Endothelial cell of umbilical vein (primary cell): ENCODE measurements at regions not wholly inside any gene's neighbourhood (a gene's known extent, or its start where the extent isn't known, plus 50 kb on each side); places are given as distances from the start of the nearest gene placed in this dataset.

ENCODE experiments used
- BruUV-seq: library from RNA; stranded (reverse); fragments of 400-500 nt; replicated peaks from 2 replicates; lab custom pipeline; 2021; lab: Mats Ljungman, UMichigan
- CTCF ChIA-PET: fragments of 300-600, 350-600 bp; sonication (Branson Sonifier 250); formaldehyde crosslinking; loops from one replicate; lab custom pipeline; 2021; ENCODE audit warnings: antibody characterized with exemption, inconsistent platforms; lab: Charles Lee
- POLR2A ChIA-PET: fragments of 300-600, 350-600 bp; sonication (Branson Sonifier 250); formaldehyde crosslinking; loops from one replicate; lab custom pipeline; 2021; ENCODE audit warnings: antibody characterized with exemption, inconsistent platforms; lab: Charles Lee
- DNase-seq: peaks from one replicate; pipeline ENCODE4 v3.0.0-alpha.2; 2011; ENCODE audit warnings: low read depth, low spot score
- FAIRE-seq: peaks from 2 replicates; lab custom pipeline; 2011; peaks lifted over from hg19 to GRCh38; lab: Jason Lieb, UNC
- H2AFZ ChIP-seq: 2 replicates; pipeline ENCODE4 v1.6.0; 2012; ENCODE audit warnings: low read depth, low read length, control low read depth, inconsistent platforms
- H3K27ac ChIP-seq: 2 replicates; pipeline ENCODE4 v1.5.1; 2011; ENCODE audit warnings: low read depth, mild to moderate bottlenecking, control low read depth, low read length, moderate library complexity; ENCODE audit not compliant: insufficient read depth
- H3K27me3 ChIP-seq, 2 experiments: 2 replicates each; pipeline versions ENCODE4 v1.6.0 to v1.6.1; 2011; ENCODE audit warnings: low read length in 2 of 2, mixed read lengths in 1 of 2; ENCODE audit not compliant: control insufficient read depth in 2 of 2, insufficient read depth in 2 of 2
- H3K36me3 ChIP-seq, 2 experiments: 2 replicates in 1 of 2; 3 replicates in 1 of 2; pipeline ENCODE4 v1.5.1; 2011; ENCODE audit warnings: low read length in 2 of 2, mild to moderate bottlenecking in 1 of 2, moderate library complexity in 1 of 2; ENCODE audit not compliant: control insufficient read depth in 2 of 2, insufficient read depth in 2 of 2; ENCODE audit errors: extremely low read depth in 1 of 2
- H3K4me1 ChIP-seq: 3 replicates; pipeline ENCODE4 v1.5.1; 2011; ENCODE audit warnings: mild to moderate bottlenecking, low read length; ENCODE audit not compliant: control insufficient read depth, insufficient read depth; ENCODE audit errors: extremely low read depth
- H3K4me2 ChIP-seq: 2 replicates; pipeline ENCODE4 v1.6.1; 2011; ENCODE audit warnings: low read length, control low read depth, mixed read lengths; ENCODE audit not compliant: insufficient read depth
- H3K4me3 ChIP-seq, 3 experiments: fragments of 200-600 bp in 1 of 3; sonication (generic), shearing (Covaris generic) in 1 of 3; replicated peaks in 1 of 3; 2 replicates each; pipeline ENCODE4 v1.5.1; 2011 to 2016; ENCODE audit warnings: control low read depth in 3 of 3, low read length in 3 of 3, mild to moderate bottlenecking in 2 of 3, inconsistent platforms in 1 of 3, low read depth in 1 of 3, moderate library complexity in 1 of 3; ENCODE audit not compliant: insufficient read depth in 1 of 3
- H3K79me2 ChIP-seq: 2 replicates; pipeline ENCODE4 v1.6.0; 2012; ENCODE audit warnings: low read length, inconsistent platforms; ENCODE audit not compliant: control insufficient read depth, insufficient read depth
- H3K9ac ChIP-seq: replicated peaks from 2 replicates; pipeline ENCODE3; 2011; ENCODE audit warnings: low read length, control low read depth; ENCODE audit not compliant: insufficient read depth; ENCODE audit errors: extremely low read depth
- H3K9me1 ChIP-seq: replicated peaks from 3 replicates; pipeline ENCODE4 v1.6.0; 2011; ENCODE audit warnings: mild to moderate bottlenecking, low read length; ENCODE audit not compliant: control insufficient read depth, insufficient read depth; ENCODE audit errors: extremely low read depth
- H3K9me3 ChIP-seq: replicated peaks from 2 replicates; pipeline ENCODE4 v1.5.1; 2012; ENCODE audit warnings: low read length, inconsistent platforms; ENCODE audit not compliant: control insufficient read depth, insufficient read depth
- H4K20me1 ChIP-seq: replicated peaks from 2 replicates; pipeline ENCODE3; 2011; ENCODE audit warnings: mild to moderate bottlenecking, low read length; ENCODE audit not compliant: control insufficient read depth, insufficient read depth; ENCODE audit errors: extremely low read depth
- CTCF ChIP-seq, 2 donors: IDR thresholded peaks; 1 replicate in 1 of 2; 2 replicates in 1 of 2; pipeline ENCODE4 v1.5.1; 2011; ENCODE audit warnings: low read length in 2 of 2, mild to moderate bottlenecking in 2 of 2, moderate library complexity in 2 of 2, control low read depth in 1 of 2, inconsistent platforms in 1 of 2, low read depth in 1 of 2; ENCODE audit not compliant: insufficient read depth in 1 of 2; ENCODE audit errors: extremely low read depth in 1 of 2
- EZH2 ChIP-seq: IDR thresholded peaks from 2 replicates; pipeline ENCODE4 v1.6.1; 2012; ENCODE audit warnings: borderline replicate concordance, low read depth, mild to moderate bottlenecking, moderate library complexity, low read length, inconsistent platforms; ENCODE audit not compliant: severe bottlenecking
- FOS ChIP-seq: IDR thresholded peaks from 2 replicates; pipeline ENCODE4 v1.6.1; 2011; ENCODE audit warnings: mild to moderate bottlenecking, low read length, moderate library complexity, borderline replicate concordance; ENCODE audit not compliant: insufficient read depth
- GATA2 ChIP-seq: IDR thresholded peaks from 2 replicates; pipeline ENCODE4 v1.7.0; 2011; ENCODE audit warnings: low read depth, mild to moderate bottlenecking, moderate library complexity, mixed read lengths, low read length; ENCODE audit not compliant: insufficient read length, insufficient read depth
- MAX ChIP-seq: IDR thresholded peaks from 2 replicates; pipeline ENCODE4 v1.6.1; 2011; ENCODE audit not compliant: insufficient read depth, insufficient read length
- MYC ChIP-seq: IDR thresholded peaks from one replicate; pipeline ENCODE4 v1.6.1; 2011; ENCODE audit warnings: mild to moderate bottlenecking, low read depth, low read length
- POLR2AphosphoS5 ChIP-seq: IDR thresholded peaks from 2 replicates; pipeline ENCODE4 v1.6.1; 2012; ENCODE audit warnings: low read depth, mild to moderate bottlenecking, control low read depth, low read length, moderate library complexity; ENCODE audit not compliant: insufficient read depth
- dilution Hi-C: fragments of 300-500 bp; cut with MboI; formaldehyde crosslinking; loops from one replicate; pipeline ENCODE4 v1.15.0; 2019; ENCODE audit warnings: low sequenced_read_pairs; ENCODE audit not compliant: extremely low pct_ligation_motif_present
- intact Hi-C: fragments of 100-400 bp; cut with micrococcal nuclease; formaldehyde crosslinking; loops from one replicate; pipeline ENCODE4 v1.10.0; 2022

GRCh38 chr3:110869736-110870135, 201.9 kb upstream of the NECTIN3 start:
- H3K9me3 ChIP-seq: no peaks in the 10 kb centered on the region
- ChIA-PET CTCF (no interaction called here), POLR2A (no interaction called here)
- H3K4me2 ChIP-seq: no peak overlapping the region
- intact Hi-C loops: no loop called here
- BruUV-seq: no TSS peak
- H4K20me1 ChIP-seq: no peaks in the 10 kb centered on the region
- no peaks in the 10 kb centered on the region for H3K36me3 ChIP-seq
- no peaks in the 10 kb centered on the region for H3K4me1 ChIP-seq
- H3K79me2 ChIP-seq: no peaks in the 10 kb centered on the region
- DNase-seq (no peak), FAIRE-seq (no peak)
- no peak overlapping the region for H3K9ac ChIP-seq
- H3K4me3 ChIP-seq: no peak overlapping the region
- H2AFZ ChIP-seq: no peak overlapping the region
- no peaks in the 10 kb centered on the region for H3K27me3 ChIP-seq
- dilution Hi-C loops: no loop called here
- no peaks in the 10 kb centered on the region for H3K9me1 ChIP-seq
- no peak overlapping the region for H3K27ac ChIP-seq
- TF ChIP-seq EZH2 (no peak), MYC (no peak), POLR2AphosphoS5 (no peak), CTCF (IDR thresholded peaks at IDR 0.05; ENCODE audit: extremely low read depth in 1 of 2, insufficient read depth in 1 of 2, low read depth in 1 of 2, low read length in 2 of 2) (no peak), GATA2 (no peak), MAX (no peak), FOS (no peak)
